ENCODE measurements at regions not wholly inside any gene's neighbourhood (a gene's known extent, or its start where the extent isn't known, plus 50 kb on each side); places are given as distances from the start of the nearest gene placed in this dataset.
"Not testable (repeated sequence)": the region's sequence is repeated elsewhere in the genome, so short reads cannot be mapped to it uniquely, and the experiment has no call there.

DNA sequence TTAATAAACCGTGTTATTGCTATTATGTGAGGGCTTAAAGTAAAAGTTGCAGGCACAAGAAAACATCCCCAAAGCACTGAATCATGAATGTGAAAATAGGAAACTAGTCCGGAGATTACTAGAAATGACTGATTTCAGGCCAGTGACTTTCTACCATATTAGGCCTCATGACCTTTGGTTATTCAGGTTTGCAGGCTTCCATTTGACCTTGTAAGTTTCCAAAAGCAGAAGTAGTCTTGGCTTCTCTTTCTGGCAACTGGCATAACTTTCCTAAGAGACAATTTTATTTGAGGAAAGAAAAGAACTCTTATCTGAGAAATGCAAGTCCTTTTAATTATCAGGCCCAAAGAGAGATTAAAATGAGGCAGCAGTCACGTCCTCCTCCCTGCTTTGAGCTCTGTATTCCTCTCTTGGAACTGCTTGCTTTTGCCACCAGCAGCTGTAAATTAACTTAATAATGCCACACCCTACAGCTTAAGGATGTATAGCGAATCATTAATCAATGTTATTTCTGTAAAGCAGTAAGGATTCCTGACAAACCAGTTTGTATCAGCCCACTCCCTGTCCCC lies 225.0 kb upstream of the FAM240B start:
- DNase-seq (ENCODE audit: low read depth), result not testable (repeated sequence)

DNA sequence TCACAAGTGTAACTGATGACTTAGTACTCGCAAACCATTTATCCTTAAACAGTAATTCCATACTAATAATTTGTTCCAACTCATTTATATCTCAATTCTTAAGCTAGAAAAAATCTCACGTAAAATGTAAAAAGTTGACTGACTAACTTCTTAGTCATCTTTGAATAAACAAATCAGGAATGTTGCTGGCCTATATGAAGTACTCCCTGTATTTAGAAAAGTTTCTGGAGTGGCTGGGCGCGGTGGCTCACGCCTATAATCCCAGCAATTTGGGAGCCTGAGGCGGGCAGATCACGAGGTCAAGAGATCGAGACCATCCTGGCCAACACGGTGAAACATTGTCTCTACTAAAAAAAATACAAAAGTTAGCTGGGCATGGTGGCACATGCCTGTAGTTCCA lies 220.6 kb upstream of the FAM240B start:
- DNase-seq (ENCODE audit: low read depth), result not testable (repeated sequence)

DNA sequence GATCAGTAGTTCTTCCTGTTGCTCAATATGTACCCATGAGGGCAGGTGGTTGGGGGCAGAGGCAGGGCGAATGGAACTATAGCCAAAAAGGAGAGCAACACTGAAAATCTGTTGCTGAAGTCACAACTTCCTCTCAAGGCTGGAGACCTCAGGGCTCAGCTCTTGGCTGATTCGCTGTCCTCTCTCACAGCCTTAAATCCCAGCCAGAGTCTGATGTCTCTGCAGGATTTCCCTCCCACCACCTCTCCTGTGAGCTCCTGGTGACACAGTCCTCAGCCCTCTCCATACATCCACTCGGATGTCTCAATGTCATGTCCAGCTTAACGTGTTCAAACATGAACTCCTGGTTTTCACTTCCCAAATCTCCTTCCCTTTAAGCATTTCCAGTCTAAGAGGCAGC lies 218.7 kb upstream of the FAM240B start:
- DNase-seq (ENCODE audit: low read depth), result not testable (repeated sequence)

DNA sequence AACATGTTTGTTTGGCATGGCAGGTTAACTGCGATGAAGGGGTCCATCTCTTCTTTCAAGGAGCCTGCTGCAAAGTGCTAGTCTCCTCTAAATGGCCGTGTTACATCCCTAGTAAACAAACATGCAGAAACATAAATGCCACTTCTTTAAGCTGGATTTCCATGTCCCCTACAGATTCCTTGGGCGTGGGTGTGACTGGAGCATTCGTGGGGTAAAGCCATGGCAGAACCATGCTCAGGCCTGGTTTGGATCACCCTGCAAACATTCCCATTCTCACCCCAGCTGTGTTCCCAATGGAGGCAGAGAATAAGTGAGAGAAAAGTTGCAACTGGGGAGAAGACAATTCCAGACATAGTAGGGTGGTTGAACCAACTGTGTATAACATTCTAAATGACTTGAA lies 208.0 kb upstream of the FAM240B start:
- DNase-seq (ENCODE audit: low read depth), result not testable (repeated sequence)

DNA sequence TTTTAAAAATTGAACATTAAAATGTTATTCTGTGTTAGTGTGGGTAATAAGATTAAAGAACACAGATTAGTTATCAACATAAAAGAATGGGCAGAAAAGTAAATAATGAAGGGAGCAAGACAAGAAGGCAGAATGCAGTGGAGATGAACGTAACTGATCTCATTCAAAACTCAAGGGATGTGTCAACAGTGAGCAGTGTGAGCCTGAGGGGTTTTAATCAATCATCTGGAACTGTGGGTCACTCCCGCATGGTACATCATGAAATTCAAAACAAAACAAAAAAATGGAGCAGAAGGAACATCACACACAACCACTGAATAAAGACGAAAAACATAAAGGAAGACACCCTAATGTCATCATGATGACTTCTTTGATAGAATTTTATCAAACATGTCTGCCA lies 206.6 kb upstream of the FAM240B start:
- not testable (repeated sequence) for DNase-seq (ENCODE audit: low read depth)

DNA sequence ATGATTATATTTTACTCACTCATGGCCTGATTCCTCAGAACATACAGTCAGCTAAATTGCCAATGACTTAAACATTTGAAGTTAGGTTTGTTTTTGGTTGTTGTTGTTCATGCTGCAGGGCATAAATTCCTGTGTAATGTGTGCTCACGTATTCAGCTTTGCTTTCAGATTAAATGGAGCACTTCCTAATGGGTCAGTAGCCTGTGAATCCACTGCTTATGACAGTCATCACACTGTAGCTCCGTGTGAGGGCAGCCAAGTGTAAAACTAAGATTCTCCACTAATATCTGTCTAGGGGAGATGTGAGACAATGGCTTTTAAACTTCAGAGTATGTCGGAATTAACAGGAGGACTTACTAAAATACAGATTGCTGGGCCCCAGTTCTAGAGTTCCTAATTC lies 201.3 kb upstream of the FAM240B start:
- DNase-seq (ENCODE audit: low read depth), result not testable (repeated sequence)

DNA sequence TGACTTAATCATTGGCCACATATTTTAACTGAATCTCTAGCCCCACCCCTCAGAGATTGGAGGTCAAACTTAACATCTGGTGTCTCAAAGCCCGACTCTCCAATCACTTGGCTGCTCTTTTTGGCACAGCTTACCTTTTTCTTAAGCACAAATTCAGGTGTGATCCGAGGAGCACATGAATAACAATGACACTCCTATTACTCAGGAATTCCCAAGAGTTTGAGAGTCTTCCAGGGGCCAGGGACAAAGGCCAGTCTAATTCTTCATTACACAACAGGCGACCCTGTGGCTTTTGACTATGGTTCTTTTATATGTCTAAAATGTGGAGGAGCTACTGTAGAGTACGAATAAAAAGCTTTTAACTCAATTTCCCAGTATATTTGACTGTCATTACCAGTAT lies 190.7 kb upstream of the FAM240B start:
- DNase-seq (ENCODE audit: low read depth), result not testable (repeated sequence)

DNA sequence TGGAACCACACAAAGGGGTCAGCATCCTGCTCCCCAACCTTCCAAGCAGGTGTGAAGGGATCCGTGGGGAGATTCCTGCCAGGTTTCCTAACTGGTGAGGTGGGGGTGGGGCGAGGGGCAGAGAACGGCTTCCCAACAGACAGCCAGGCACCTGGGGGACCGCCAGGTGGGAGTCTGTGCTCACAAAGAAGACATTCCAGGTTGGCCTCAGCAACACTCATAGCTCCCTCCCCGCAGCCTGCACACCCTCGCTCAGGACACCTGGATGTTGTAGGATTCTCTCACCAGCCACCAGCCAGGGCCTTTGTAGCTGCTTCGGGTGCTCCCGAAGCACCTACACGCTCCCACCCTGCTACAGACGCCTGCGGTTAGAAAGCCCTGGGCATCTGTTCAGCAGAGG lies 184.8 kb upstream of the FAM240B start:
- DNase-seq (ENCODE audit: low read depth), result not testable (repeated sequence)

DNA sequence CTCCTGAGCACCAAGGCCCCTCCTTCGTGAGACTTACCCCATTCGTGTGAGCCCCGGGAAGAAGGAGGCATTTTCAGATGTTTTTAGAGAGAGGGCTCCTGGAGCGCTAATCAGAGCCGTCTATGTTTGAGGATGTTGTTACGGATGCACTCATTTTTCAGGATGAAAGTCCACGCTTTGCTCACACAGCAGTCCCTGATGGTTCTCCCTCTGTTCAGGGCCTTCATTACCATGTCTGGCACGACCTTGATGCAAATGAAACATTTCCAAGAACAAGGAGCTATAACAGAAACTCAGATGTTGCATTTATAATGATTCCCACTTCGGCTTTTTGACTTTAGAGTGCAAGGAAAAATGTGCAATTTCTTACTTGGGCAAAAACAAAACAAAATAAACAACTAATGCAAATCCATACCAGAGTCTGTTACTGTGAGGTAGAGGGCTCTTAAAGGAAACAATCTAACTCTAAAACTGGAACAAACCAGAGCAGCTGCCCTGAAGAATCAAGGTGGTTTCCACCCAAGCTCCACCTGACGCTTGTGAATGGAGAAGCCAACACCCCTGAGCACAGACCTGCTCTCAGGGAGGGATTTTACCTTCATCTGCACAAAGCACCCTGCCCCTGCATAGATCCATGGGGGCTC lies 181.7 kb upstream of the FAM240B start:
- DNase-seq (ENCODE audit: low read depth), result not testable (repeated sequence)

DNA sequence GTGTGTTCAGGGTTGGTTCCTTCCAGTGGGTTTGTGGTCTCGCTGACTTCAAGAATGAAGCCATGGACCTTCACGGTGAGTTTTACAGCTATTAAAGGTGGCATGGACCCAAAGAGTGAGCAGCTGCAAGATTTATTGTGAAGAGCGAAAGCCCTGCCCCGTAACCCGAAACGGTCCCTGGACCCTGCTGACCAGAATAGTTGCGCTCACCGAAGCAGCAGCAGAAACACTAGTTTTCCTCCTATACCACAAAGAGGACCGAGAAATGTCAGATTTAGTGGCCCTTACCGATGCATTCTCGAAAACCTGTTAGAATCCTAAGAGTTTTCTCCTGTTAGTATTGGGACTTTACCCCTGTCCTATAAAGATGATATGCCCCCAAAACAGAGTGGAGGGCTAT lies 176.5 kb upstream of the FAM240B start:
- DNase-seq (ENCODE audit: low read depth), result not testable (repeated sequence)

DNA sequence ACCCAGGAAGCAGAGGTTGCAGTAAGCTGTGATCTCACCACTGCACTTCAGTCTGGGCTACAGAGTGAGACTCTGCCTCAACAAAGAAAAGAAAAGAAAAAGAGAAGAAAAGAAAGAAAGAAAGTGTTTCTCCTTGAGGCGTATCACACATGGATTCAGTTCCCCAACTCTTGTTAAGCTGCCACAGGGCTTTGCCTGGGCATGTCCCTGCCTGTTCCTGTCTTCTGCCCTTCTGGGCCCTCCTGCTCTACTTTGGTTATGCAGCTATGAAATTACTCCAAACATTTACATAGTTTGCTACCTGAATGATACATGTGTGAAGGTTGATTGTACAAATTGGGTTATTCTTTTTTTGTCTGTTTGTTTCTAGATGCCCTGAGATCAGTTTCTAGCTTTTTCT lies 175.3 kb upstream of the FAM240B start:
- DNase-seq (ENCODE audit: low read depth), result not testable (repeated sequence)

DNA sequence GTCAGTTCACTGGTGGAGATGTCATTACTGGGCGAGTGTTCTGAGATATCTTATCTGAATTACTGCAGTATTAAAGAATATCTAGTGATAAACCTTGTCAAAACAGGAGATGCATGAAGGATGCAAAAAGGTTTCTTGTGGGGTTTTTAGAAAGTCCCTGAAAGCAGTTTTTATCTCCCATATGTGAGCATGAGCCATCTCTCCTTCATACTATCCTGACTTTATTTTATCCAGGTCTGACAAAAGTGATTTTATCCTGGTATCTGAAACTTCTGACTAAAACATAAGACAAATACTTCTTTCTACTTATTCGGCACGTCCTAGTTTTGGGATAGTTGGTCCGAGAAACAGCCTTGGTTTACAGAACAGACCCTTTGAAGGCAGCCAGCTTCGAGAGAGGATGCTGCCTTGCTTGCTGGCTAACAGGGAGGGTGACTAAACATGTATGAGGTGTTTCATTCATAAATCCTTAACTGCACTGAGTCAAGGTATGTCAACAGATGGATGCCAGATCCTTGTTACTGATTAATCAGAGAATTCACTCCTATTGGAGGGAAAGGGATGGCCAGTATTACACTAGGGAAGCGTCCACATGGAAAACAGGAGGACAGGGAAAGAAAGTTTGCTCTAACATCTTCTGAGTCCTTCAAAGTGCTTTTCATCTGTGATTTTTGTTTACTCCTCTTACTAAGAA lies 172.8 kb upstream of the FAM240B start:
- DNase-seq (ENCODE audit: low read depth), result not testable (repeated sequence)

DNA sequence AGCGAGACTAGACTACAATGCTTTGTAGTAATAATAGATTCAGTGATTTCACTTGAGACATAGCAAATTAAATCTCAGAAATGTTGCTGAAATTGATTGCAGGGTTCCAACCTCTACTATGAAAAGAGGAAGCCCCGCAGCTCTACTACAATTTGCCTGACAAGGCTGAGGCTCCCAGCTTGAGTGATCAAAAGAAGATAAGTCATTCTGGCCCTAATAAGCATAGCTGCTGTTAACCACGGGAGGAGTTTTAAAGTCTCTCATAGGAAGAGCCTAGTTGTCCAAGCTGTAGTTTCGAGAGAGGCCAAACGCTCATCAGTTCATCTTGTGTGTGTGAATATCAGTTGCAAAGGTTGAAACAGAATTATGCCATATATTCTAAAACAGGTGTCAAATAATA lies 166.1 kb upstream of the FAM240B start:
- DNase-seq (ENCODE audit: low read depth), result not testable (repeated sequence)

DNA sequence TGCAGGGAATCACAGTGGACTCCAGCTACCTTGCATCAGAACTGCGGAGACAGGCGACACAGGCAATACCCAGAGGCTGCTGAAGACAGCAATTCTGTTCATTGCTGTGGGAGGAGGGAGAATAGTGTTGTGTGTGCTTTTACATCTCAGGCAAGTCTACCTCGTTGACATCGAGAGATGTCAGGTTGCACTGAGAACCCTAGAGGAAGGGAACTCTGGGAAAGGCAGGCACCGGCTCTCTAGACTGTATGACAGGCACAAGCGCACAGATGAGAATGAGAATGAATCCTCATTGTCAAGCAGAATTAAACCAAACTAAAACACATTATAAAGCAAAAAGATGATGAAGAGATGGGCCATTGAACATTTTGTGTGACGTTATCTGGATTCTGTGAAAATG lies 155.7 kb upstream of the FAM240B start:
- peak; percentile 0 for DNase-seq (ENCODE audit: low read depth)

DNA sequence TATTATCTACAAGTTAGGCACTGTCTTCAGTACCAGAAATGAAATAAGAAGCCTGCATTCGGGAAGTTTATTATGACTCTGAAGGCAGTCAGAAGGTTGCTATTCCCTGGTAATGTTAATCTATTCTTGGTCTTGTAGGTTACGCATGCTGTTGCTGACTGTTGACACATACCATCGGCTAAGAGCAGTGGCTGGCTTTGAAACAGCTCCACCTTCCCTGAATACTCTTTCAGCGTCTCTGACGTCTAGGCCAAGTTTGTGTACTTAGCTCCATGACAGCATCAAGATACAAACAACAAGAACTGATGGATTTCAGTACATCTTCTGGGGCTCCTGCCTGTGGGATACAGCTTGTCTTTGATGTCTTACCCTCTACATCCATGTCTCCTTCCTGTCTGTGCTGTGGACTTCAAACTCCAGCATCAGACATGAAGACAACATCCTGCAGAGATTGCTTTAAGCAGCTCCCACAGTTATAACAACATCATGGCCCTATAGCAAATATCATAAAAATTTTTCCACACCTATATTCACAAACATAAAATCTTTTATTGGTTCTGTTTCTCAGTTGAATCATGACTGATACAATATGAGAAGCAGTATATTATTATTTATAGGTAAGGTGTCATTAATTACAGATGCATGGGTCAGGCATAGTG lies 151.5 kb upstream of the FAM240B start:
- DNase-seq (ENCODE audit: low read depth), result not testable (repeated sequence)

DNA sequence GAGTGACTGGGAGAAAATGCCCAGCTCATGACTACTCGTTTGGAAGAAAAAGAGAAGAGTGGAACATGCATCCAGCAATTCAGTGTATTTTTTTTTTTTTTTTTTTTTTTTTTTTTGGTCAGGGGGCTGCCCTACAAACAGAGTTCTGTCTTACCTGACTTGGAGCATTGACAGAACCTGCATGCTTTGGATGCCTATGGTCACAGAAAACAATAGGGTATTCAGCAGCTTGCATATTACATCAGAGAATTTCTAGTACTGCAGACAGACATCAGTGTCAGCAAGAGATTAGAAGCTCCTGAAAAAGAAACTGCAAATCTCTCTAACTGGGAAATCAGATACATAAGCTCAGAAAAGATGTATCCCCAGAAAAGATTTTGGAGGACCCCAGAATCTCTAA lies 139.9 kb upstream of the FAM240B start:
- not testable (repeated sequence) for DNase-seq (ENCODE audit: low read depth)

DNA sequence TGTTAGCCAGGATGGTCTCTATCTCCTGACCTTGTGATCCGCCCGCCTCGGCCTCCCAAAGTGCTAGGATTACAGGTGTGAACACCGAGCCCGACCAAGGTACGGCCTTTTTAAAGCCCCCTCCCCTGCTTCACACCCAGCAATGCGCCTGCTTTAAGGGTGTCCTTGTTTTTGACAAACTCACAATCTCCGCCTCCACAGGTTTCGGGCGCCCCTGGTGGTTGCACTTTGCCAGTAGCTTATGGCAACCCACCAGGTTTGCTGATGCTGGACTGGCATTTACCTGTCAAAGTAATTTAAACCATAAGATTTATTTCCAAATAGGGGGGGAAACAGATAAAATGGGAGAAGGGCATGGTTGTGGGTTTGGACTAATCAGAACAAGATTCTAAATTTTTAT lies 129.0 kb upstream of the FAM240B start:
- DNase-seq (ENCODE audit: low read depth), result not testable (repeated sequence)

DNA sequence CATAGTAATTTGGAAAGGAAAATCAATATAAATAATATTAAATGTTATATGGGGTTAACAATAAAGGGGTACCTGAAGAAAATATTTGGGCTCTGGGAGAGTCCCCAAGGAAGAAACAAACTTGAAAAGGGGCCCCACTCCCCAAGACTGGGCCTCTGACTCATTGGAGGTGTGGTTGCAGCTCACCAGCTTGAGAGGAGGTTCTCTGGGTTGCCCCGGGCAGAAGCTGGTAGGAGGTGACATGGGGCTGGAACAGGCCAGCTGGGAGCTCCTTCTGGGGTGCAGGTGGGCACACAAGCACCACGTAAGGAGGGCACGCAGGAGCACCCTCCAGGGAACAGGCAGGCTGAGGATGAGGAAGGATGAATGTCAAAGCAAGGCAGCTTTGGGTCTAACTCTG lies 120.3 kb upstream of the FAM240B start:
- DNase-seq (ENCODE audit: low read depth), result not testable (repeated sequence)

DNA sequence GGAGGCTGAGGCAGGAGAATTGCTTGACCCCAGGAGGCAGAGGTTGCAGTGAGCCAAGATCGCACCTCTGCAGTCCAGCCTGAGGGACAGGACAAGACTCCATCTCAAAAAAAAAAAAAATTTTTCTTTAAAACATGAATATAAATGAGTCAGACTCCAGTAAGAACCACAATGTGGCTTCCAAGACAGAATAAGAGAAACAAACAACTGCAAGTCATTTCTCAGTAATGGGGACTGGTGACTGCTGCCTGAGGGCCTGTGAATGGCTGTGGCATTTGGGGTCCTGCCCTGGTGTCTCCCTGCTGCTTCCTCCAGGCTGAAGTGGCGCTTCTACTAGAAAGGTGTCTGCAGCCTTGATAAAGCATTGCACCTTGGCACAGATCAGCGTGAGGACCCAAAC lies 113.8 kb upstream of the FAM240B start:
- not testable (repeated sequence) for DNase-seq (ENCODE audit: low read depth)

DNA sequence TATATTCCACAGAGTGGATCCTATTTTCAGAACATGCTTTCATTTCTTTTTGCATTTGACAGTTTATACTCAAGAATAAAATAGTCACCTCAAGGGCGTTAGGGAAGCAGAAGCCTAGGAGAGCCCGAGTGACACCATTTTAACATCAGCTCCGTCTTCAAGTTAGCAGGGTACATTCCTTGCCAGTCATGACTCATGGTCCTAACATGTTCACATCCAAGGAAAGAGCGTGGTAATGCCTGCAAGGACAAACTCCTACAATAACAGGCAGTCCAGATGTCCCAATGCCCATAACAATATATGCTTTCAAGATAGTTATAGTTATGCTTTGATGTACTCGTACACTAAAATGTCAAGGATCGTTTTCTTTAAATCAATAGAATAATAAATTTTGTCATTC lies 93.9 kb upstream of the FAM240B start:
- not testable (repeated sequence) for DNase-seq (ENCODE audit: low read depth)

DNA sequence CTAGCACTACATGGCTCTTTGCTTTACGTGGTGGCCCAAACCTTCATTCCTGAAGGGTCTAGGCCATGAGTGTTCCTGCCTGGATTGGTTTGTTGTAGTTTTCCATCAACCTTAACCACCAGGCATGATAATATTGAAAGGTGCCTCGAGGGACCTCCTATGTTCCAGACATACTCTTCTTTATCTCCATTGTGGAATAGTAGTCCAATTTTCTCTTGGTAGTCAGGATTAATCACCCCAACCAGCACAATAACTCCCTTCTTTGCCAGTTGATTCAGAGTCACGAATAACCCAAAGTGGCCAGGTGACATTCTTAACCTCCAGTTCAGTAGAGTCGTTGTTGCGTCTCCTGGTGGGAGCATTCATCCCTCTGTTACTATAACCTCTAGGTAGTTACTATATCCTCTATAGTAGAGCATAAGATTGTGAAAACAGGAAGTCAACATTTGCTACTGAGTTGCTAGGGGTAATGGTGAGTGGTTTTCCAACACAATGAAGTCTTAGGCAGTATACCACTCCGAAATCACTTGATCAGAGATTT lies 88.1 kb upstream of the FAM240B start:
- DNase-seq (ENCODE audit: low read depth), result peak; percentile 52

DNA sequence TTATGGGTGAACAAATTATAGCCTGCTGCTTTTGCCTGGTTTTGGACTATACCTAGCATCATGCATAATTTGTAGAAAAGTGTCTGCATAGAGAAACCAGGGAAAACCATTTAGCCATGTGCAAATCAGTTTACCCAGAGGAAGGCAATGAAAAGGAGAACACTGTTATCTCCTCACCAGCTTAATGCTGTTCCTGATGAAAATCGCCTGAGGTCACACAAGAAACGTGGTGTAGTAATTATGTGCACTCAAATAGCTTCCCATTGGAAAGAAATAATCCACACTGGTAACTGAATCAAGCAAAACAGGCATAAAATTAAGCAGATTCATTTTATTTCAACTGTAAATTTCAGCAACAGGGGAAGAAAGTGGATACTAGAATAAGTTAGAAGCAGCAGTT lies 51.7 kb upstream of the FAM240B start:
- no peak for DNase-seq (ENCODE audit: low read depth)
